Lower leg skin (tissue), 3 donors: ENCODE measurements at regions not wholly inside any gene's neighbourhood (a gene's known extent, or its start where the extent isn't known, plus 50 kb on each side); places are given as distances from the start of the nearest gene placed in this dataset.

ENCODE experiments used
- CTCF ChIP-seq, 3 donors: fragments of 450-650 bp; IDR thresholded peaks; one replicate each; pipeline ENCODE4 v1.5.1; 2016; ENCODE audit warnings: antibody characterized with exemption in 3 of 3, mild to moderate bottlenecking in 3 of 3, moderate library complexity in 2 of 3
- POLR2A ChIP-seq, 2 donors: fragments of 450-650 bp; IDR thresholded peaks; one replicate each; pipeline ENCODE4 v1.6.1; 2016 to 2017; ENCODE audit warnings: antibody characterized with exemption in 2 of 2, mild to moderate bottlenecking in 1 of 2, moderate library complexity in 1 of 2

DNA sequence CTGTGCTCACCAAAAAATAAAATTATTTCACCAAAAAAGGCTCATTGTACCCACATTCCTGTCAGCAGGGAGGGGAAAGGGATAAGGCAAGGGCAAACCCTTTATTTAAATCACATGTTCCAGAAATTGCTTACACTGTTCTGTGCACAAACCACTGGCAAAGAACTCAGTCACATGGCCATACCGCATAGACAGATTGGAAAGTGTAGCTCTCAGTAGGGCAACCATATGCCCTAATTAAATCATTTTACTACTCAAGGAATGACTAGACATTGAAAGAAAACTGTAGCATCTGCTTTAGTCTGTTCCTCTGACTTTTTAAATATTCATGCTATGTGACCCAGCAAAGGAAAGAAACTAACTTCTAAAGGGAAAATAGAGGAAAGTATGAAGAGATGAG, 119.2 kb upstream of the FAM241A start:
- TF ChIP-seq CTCF (IDR thresholded peaks at IDR 0.05) = no peak
- no peak for TF ChIP-seq POLR2A (IDR thresholded peaks at IDR 0.05)
